HUES64 (cell line): ENCODE measurements at regions not wholly inside any gene's neighbourhood (a gene's known extent, or its start where the extent isn't known, plus 50 kb on each side); places are given as distances from the start of the nearest gene placed in this dataset.

Experiments
- H3K27ac ChIP-seq: 2 replicates; pipeline ENCODE4 v1.7.0; 2013; ENCODE audit warnings: low read depth, low read length, inconsistent platforms
- H3K27me3 ChIP-seq: 2 replicates; pipeline ENCODE4 v1.6.1; 2013; ENCODE audit warnings: mild to moderate bottlenecking, low read length; ENCODE audit not compliant: insufficient read depth
- H3K36me3 ChIP-seq: 2 replicates; pipeline ENCODE4 v1.6.1; 2013; ENCODE audit warnings: mild to moderate bottlenecking, low read length; ENCODE audit not compliant: insufficient read depth
- H3K4me1 ChIP-seq: 2 replicates; pipeline ENCODE4 v1.6.1; 2013; ENCODE audit warnings: mild to moderate bottlenecking, low read length, moderate library complexity; ENCODE audit not compliant: insufficient read depth
- H3K4me3 ChIP-seq: 2 replicates; pipeline ENCODE4 v1.5.1; 2013; ENCODE audit warnings: mild to moderate bottlenecking, low read length, moderate library complexity
- H3K9ac ChIP-seq: 2 replicates; pipeline ENCODE4 v1.6.1; 2013; ENCODE audit warnings: mild to moderate bottlenecking, low read depth, low read length
- H3K9me3 ChIP-seq: 2 replicates; pipeline ENCODE4 v1.6.1; 2013; ENCODE audit warnings: low read depth, low read length; ENCODE audit not compliant: insufficient read depth
- WGBS: fragments of 150-250, 120-280 bp; methylation state at CpG from one replicate; pipeline ENCODE4 v1.1.7; 2013; ENCODE audit warnings: missing lambda C conversion rate; 5-methylcytosine and 5-hydroxymethylcytosine counted together

DNA sequence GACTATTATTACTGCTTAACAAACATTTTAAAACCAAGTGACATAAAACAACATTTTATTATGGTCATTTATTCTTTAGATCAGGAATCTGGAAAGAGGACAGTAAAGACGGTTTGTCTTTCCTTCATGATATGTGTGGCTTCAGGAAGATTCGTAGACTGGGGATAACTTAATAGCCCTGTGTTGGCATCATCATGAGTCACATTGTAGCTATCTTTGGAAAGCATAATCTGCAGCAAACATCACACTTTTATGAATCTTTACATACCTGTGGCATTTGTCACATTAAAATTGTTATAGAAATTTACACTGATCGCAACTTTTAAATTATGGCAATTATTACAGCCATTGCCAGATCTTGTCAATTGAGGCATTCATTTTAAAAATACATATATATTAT lies 397.1 kb downstream of the NOVA1 start:
- Histone ChIP-seq H3K4me3 (no peak overlapping the region), H3K27ac (no peak overlapping the region), H3K9me3 (no peaks in the 10 kb centered on the region), H3K4me1 (peaks cover 10% of the 10 kb centered on the region), H3K27me3 (peaks cover 23% of the 10 kb centered on the region), H3K9ac (no peak overlapping the region), H3K36me3 (no peaks in the 10 kb centered on the region)
- WGBS: 93% methylated on average over 3 of the region's 3 CpGs

DNA sequence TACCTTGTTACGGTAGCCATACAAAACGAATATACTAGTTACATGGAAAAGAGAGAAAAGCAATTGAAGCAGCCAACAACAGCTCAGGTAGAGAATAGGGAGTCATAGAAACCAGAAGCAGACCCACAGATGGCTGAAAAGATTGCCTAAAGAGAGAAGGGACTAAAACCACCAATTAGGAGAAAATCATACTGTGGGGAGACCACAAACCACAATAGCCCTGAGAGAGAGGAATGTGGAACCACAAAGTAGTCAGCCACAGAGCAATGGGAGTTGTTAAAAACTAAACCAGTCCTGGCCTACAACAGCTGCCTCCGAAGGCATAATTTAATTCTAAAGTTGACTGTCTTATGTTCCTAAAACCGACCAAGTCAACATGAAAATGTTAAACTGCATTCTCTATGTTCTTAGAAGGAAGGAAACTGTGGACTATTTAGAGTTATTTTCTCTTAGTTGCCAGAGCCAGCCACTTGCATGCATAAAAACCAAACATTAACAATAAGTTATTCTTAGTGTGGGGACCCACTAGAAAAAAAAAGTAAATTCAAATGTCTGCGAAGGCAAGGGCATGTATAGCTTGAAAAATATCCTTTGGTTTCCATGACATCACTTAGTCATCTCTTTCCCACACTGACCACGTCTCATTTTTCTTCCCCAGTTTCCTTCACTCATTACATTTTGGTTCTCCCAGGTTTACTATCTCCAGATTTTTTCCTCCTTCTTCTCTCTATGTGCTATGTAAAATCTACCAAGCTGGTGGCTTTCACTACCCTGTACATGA lies 398.1 kb downstream of the NOVA1 start:
- peaks cover 6% of the 10 kb centered on the region for H3K4me1 ChIP-seq
- H3K9me3 ChIP-seq: no peaks in the 10 kb centered on the region
- H3K36me3 ChIP-seq: no peaks in the 10 kb centered on the region
- no peak overlapping the region for H3K4me3 ChIP-seq
- no peak overlapping the region for H3K9ac ChIP-seq
- 92% methylated on average over 5 of the region's 6 CpGs for WGBS
- no peak overlapping the region for H3K27ac ChIP-seq
- H3K27me3 ChIP-seq: peaks cover 14% of the 10 kb centered on the region

- H3K9me3 ChIP-seq: no peaks in the 10 kb centered on the region
- H3K36me3 ChIP-seq: no peaks in the 10 kb centered on the region
- H3K9ac ChIP-seq: no peak overlapping the region
- no peak overlapping the region for H3K27ac ChIP-seq
- 95% methylated on average over 2 of the region's 2 CpGs for WGBS
- H3K4me3 ChIP-seq: no peak overlapping the region
- H3K4me1 ChIP-seq: no peaks in the 10 kb centered on the region
- peaks cover 7% of the 10 kb centered on the region for H3K27me3 ChIP-seq
Measured at GRCh38 chr14:26199096-26199495, 398.7 kb downstream of the NOVA1 start.

- Histone ChIP-seq H3K9ac (no peak overlapping the region), H3K36me3 (no peaks in the 10 kb centered on the region), H3K9me3 (no peaks in the 10 kb centered on the region), H3K27me3 (no peaks in the 10 kb centered on the region), H3K27ac (no peak overlapping the region), H3K4me3 (no peak overlapping the region), H3K4me1 (no peaks in the 10 kb centered on the region)
- 95% methylated on average over 1 of the region's 1 CpG for WGBS
Measured at GRCh38 chr14:26194816-26195215, 403.0 kb downstream of the NOVA1 start.

- H3K9me3 ChIP-seq: no peaks in the 10 kb centered on the region
- no peaks in the 10 kb centered on the region for H3K27me3 ChIP-seq
- H3K4me1 ChIP-seq: no peaks in the 10 kb centered on the region
- 100% methylated on average over 1 of the region's 1 CpG for WGBS
- no peaks in the 10 kb centered on the region for H3K36me3 ChIP-seq
- no peak overlapping the region for H3K27ac ChIP-seq
- H3K9ac ChIP-seq: no peak overlapping the region
- no peak overlapping the region for H3K4me3 ChIP-seq
Measured at GRCh38 chr14:26191671-26192070, 406.2 kb downstream of the NOVA1 start.

GRCh38 chr14:26191123-26191522 lies 406.7 kb downstream of the NOVA1 start:
- no peaks in the 10 kb centered on the region for H3K4me1 ChIP-seq
- H3K36me3 ChIP-seq: no peaks in the 10 kb centered on the region
- H3K4me3 ChIP-seq: no peak overlapping the region
- no peak overlapping the region for H3K9ac ChIP-seq
- 85% methylated on average over 4 of the region's 4 CpGs for WGBS
- H3K9me3 ChIP-seq: no peaks in the 10 kb centered on the region
- no peaks in the 10 kb centered on the region for H3K27me3 ChIP-seq
- no peak overlapping the region for H3K27ac ChIP-seq

GRCh38 chr14:26190646-26191045 lies 407.2 kb downstream of the NOVA1 start:
- Histone ChIP-seq H3K9ac (no peak overlapping the region), H3K4me3 (no peak overlapping the region), H3K9me3 (no peaks in the 10 kb centered on the region), H3K27ac (no peak overlapping the region), H3K36me3 (no peaks in the 10 kb centered on the region), H3K4me1 (no peaks in the 10 kb centered on the region), H3K27me3 (no peaks in the 10 kb centered on the region)
- whole genome bisulfite sequencing: 80% methylated on average over 2 of the region's 2 CpGs

DNA sequence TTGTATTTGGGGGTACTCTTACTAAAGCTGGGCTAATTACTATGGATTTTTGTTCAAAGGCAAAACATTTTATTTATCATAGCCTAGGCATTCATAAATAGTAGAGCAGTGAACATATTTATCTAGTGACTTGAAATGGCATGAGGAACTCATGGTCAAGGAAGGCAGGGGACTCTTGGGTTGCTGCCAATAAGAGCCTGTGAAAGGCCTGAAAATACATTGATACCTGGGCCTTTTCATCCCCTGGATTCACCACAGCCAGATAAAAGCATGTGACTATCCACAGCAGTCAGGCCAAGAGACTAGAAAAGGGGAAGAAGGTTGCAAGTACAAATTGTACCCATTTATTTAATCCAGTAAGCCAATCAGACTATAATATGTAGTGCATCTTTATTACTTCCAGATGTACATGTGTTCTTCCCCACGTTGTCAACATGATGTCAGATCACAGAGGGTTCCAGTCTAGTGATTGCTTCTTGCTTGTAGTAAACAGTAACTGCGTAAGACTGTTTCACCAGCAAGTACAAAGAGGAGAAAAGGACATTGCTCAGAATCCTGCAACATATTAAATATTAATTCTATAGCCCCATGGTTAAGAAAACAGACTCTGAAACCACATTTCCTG lies 409.7 kb downstream of the NOVA1 start:
- H3K27ac ChIP-seq: no peak overlapping the region
- no peaks in the 10 kb centered on the region for H3K4me1 ChIP-seq
- WGBS: 93% methylated on average over 2 of the region's 2 CpGs
- H3K36me3 ChIP-seq: no peaks in the 10 kb centered on the region
- H3K4me3 ChIP-seq: no peak overlapping the region
- H3K9me3 ChIP-seq: no peaks in the 10 kb centered on the region
- H3K27me3 ChIP-seq: no peaks in the 10 kb centered on the region
- no peak overlapping the region for H3K9ac ChIP-seq

GRCh38 chr14:26180221-26180620 lies 417.6 kb downstream of the NOVA1 start:
- Histone ChIP-seq H3K9me3 (no peaks in the 10 kb centered on the region), H3K36me3 (no peaks in the 10 kb centered on the region), H3K27ac (no peak overlapping the region), H3K9ac (no peak overlapping the region), H3K27me3 (no peaks in the 10 kb centered on the region), H3K4me1 (no peaks in the 10 kb centered on the region), H3K4me3 (no peak overlapping the region)
- WGBS: 93% methylated on average over 2 of the region's 2 CpGs

DNA sequence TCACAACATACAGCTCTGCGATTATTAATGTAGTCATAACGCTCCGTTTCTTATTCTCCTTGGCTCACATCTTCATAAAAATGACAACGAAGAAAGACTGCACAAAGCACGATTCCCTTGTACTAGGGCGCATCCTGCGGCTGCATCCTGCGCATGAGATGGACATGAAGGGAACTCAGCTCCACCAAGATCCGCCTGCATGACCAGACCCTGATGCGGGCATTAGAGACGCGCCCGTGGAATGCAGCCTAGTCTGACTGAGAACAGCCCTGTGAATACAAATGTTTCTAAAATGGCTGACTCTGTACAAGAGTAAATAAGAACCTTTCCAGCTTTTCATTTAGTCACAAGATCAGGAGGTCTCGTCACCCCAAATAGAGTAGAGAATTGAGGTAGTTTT lies 422.2 kb downstream of the NOVA1 start:
- no peaks in the 10 kb centered on the region for H3K36me3 ChIP-seq
- no peaks in the 10 kb centered on the region for H3K9me3 ChIP-seq
- no peak overlapping the region for H3K9ac ChIP-seq
- WGBS: 95% methylated on average over 14 of the region's 14 CpGs
- H3K4me1 ChIP-seq: no peaks in the 10 kb centered on the region
- H3K27me3 ChIP-seq: no peaks in the 10 kb centered on the region
- no peak overlapping the region for H3K27ac ChIP-seq
- no peak overlapping the region for H3K4me3 ChIP-seq

DNA sequence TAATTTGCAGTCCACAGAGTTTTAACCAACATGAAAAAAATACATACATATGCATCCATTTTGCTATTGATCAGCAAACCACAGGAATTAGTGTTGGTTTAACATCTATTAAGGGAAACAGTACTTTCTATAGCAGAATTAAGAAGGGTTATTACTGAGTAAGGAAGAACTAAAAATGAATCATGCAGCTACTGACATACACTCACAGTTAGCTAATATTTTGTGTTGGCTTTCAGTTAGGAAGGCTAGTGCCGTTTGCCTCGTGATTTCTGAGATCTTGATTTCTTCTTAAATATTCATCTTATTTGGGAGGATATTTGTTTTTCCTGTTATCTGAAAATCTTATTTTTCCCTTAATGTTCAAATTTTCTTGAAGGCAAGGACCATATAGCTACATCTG lies 423.4 kb downstream of the NOVA1 start:
- Histone ChIP-seq H3K36me3 (no peaks in the 10 kb centered on the region), H3K9me3 (no peaks in the 10 kb centered on the region), H3K27ac (no peak overlapping the region), H3K9ac (no peak overlapping the region), H3K4me1 (no peaks in the 10 kb centered on the region), H3K27me3 (no peaks in the 10 kb centered on the region), H3K4me3 (no peak overlapping the region)
- WGBS: no CpG with 5 or more reads among the region's 2 CpGs
